GM18909 (cell line): ENCODE measurements at regions not wholly inside any gene's neighbourhood (a gene's known extent, or its start where the extent isn't known, plus 50 kb on each side); places are given as distances from the start of the nearest gene placed in this dataset.

ENCODE experiments used
- ATAC-seq: cut with Tn5 transposase; IDR thresholded peaks from one replicate; pipeline ENCODE4 v1.9.1; 2021; ENCODE audit warnings: mild to moderate bottlenecking; ENCODE audit not compliant: unreplicated experiment, poor library complexity

GRCh38 chr7:155138204-155138603, 68.1 kb downstream of the HTR5A start:
- no peak for ATAC-seq

- ATAC-seq, result no peak
Measured at GRCh38 chr7:155141562-155141961, 71.4 kb downstream of the HTR5A start.

GRCh38 chr7:155143381-155143780, 73.3 kb downstream of the HTR5A start:
- no peak for ATAC-seq

- no peak for ATAC-seq
Measured at GRCh38 chr7:155144371-155144770, 74.2 kb downstream of the HTR5A start.

GRCh38 chr7:155145477-155146255, 75.5 kb downstream of the HTR5A start:
- no peak for ATAC-seq

- no peak for ATAC-seq
Measured at GRCh38 chr7:155147172-155147571, 77.0 kb downstream of the HTR5A start.

GRCh38 chr7:155147624-155148023, 77.5 kb downstream of the HTR5A start:
- no peak for ATAC-seq

- no peak for ATAC-seq
Measured at GRCh38 chr7:155153676-155154075, 83.6 kb downstream of the HTR5A start.

- no peak for ATAC-seq
Measured at GRCh38 chr7:155154586-155154985, 84.5 kb downstream of the HTR5A start.

GRCh38 chr7:155161690-155162089, 91.6 kb downstream of the HTR5A start:
- no peak for ATAC-seq

GRCh38 chr7:155162422-155162821, 92.3 kb downstream of the HTR5A start:
- ATAC-seq, result no peak

GRCh38 chr7:155163696-155164095, 93.6 kb downstream of the HTR5A start:
- no peak for ATAC-seq

GRCh38 chr7:155164316-155164715, 94.2 kb downstream of the HTR5A start:
- ATAC-seq, result no peak

- no peak for ATAC-seq
Measured at GRCh38 chr7:155166108-155166507, 96.0 kb downstream of the HTR5A start.

- ATAC-seq, result no peak
Measured at GRCh38 chr7:155166673-155167370, 96.7 kb downstream of the HTR5A start.

- no peak for ATAC-seq
Measured at GRCh38 chr7:155167706-155168365, 97.7 kb downstream of the HTR5A start.

- no peak for ATAC-seq
Measured at GRCh38 chr7:155168597-155169480, 98.7 kb downstream of the HTR5A start.

- ATAC-seq, result no peak
Measured at GRCh38 chr7:155169498-155170065, 99.5 kb downstream of the HTR5A start.

- ATAC-seq, result no peak
Measured at GRCh38 chr7:155170331-155170730, 100.2 kb downstream of the HTR5A start.

- ATAC-seq, result no peak
Measured at GRCh38 chr7:155172141-155172540, 102.0 kb downstream of the HTR5A start.
